ENCODE measurements at regions not wholly inside any gene's neighbourhood (a gene's known extent, or its start where the extent isn't known, plus 50 kb on each side); places are given as distances from the start of the nearest gene placed in this dataset.

GRCh38 chr1:78408810-78409209 is 82.0 kb upstream of the PTGFR start:
- H3K4me1 ChIP-seq (ENCODE audit: control insufficient read depth, insufficient read depth, low read length): no peaks in the 10 kb centered on the region
- H3K36me3 ChIP-seq (ENCODE audit: control insufficient read depth, insufficient read depth, low read length): no peaks in the 10 kb centered on the region
- H3K27ac ChIP-seq (ENCODE audit: insufficient read depth, low read depth, low read length, poor library complexity, severe bottlenecking): no peak overlapping the region
- H3K9me3 ChIP-seq (ENCODE audit: control insufficient read depth, low read length): no peaks in the 10 kb centered on the region
- WGBS, 2 experiments: 90 to 96% methylated on average over 2 of the region's 2 CpGs
- no peak overlapping the region for H3K4me3 ChIP-seq (ENCODE audit: insufficient read depth, low read depth, low read length)
- no peaks in the 10 kb centered on the region for H3K27me3 ChIP-seq (ENCODE audit: control insufficient read depth, insufficient read depth, low read length, poor library complexity, severe bottlenecking)

GRCh38 chr1:78410643-78411042 is 80.1 kb upstream of the PTGFR start:
- Histone ChIP-seq H3K9me3 (ENCODE audit: control insufficient read depth, low read length) (no peaks in the 10 kb centered on the region), H3K27me3 (ENCODE audit: control insufficient read depth, insufficient read depth, low read length, poor library complexity, severe bottlenecking) (no peaks in the 10 kb centered on the region), H3K36me3 (ENCODE audit: control insufficient read depth, insufficient read depth, low read length) (no peaks in the 10 kb centered on the region), H3K4me1 (ENCODE audit: control insufficient read depth, insufficient read depth, low read length) (no peaks in the 10 kb centered on the region), H3K27ac (ENCODE audit: insufficient read depth, low read depth, low read length, poor library complexity, severe bottlenecking) (no peak overlapping the region), H3K4me3 (ENCODE audit: insufficient read depth, low read depth, low read length) (no peak overlapping the region)
- WGBS, 2 experiments: 96 to 97% methylated on average over 2 of the region's 2 CpGs

GRCh38 chr1:78411707-78412106 is 79.1 kb upstream of the PTGFR start:
- no peak overlapping the region for H3K4me3 ChIP-seq (ENCODE audit: insufficient read depth, low read depth, low read length)
- WGBS, 2 experiments: 72 to 91% methylated on average over 1 of the region's 3 CpGs
- no peaks in the 10 kb centered on the region for H3K9me3 ChIP-seq (ENCODE audit: control insufficient read depth, low read length)
- H3K4me1 ChIP-seq (ENCODE audit: control insufficient read depth, insufficient read depth, low read length): no peaks in the 10 kb centered on the region
- H3K27ac ChIP-seq (ENCODE audit: insufficient read depth, low read depth, low read length, poor library complexity, severe bottlenecking): no peak overlapping the region
- no peaks in the 10 kb centered on the region for H3K36me3 ChIP-seq (ENCODE audit: control insufficient read depth, insufficient read depth, low read length)
- no peaks in the 10 kb centered on the region for H3K27me3 ChIP-seq (ENCODE audit: control insufficient read depth, insufficient read depth, low read length, poor library complexity, severe bottlenecking)

- Histone ChIP-seq H3K9me3 (ENCODE audit: control insufficient read depth, low read length) (no peaks in the 10 kb centered on the region), H3K27ac (ENCODE audit: insufficient read depth, low read depth, low read length, poor library complexity, severe bottlenecking) (no peak overlapping the region), H3K4me3 (ENCODE audit: insufficient read depth, low read depth, low read length) (no peak overlapping the region), H3K4me1 (ENCODE audit: control insufficient read depth, insufficient read depth, low read length) (no peaks in the 10 kb centered on the region), H3K36me3 (ENCODE audit: control insufficient read depth, insufficient read depth, low read length) (no peaks in the 10 kb centered on the region), H3K27me3 (ENCODE audit: control insufficient read depth, insufficient read depth, low read length, poor library complexity, severe bottlenecking) (no peaks in the 10 kb centered on the region)
- WGBS, 2 experiments: 100% methylated on average over 1 of the region's 1 CpG; no CpG with 5 or more reads in 1 of the 2 experiments
Measured at GRCh38 chr1:78415165-78415564, 75.6 kb upstream of the PTGFR start.

- H3K27me3 ChIP-seq (ENCODE audit: control insufficient read depth, insufficient read depth, low read length, poor library complexity, severe bottlenecking): no peaks in the 10 kb centered on the region
- H3K4me1 ChIP-seq (ENCODE audit: control insufficient read depth, insufficient read depth, low read length): no peaks in the 10 kb centered on the region
- no peaks in the 10 kb centered on the region for H3K36me3 ChIP-seq (ENCODE audit: control insufficient read depth, insufficient read depth, low read length)
- no peak overlapping the region for H3K27ac ChIP-seq (ENCODE audit: insufficient read depth, low read depth, low read length, poor library complexity, severe bottlenecking)
- no peaks in the 10 kb centered on the region for H3K9me3 ChIP-seq (ENCODE audit: control insufficient read depth, low read length)
- no peak overlapping the region for H3K4me3 ChIP-seq (ENCODE audit: insufficient read depth, low read depth, low read length)
- 92 to 95% methylated on average over 3 of the region's 3 CpGs for whole genome bisulfite sequencing, 2 experiments
Measured at GRCh38 chr1:78419309-78419708, 71.5 kb upstream of the PTGFR start.

GRCh38 chr1:78420181-78420580 is 70.6 kb upstream of the PTGFR start:
- no peaks in the 10 kb centered on the region for H3K9me3 ChIP-seq (ENCODE audit: control insufficient read depth, low read length)
- no peak overlapping the region for H3K4me3 ChIP-seq (ENCODE audit: insufficient read depth, low read depth, low read length)
- no peaks in the 10 kb centered on the region for H3K36me3 ChIP-seq (ENCODE audit: control insufficient read depth, insufficient read depth, low read length)
- H3K4me1 ChIP-seq (ENCODE audit: control insufficient read depth, insufficient read depth, low read length): no peaks in the 10 kb centered on the region
- H3K27ac ChIP-seq (ENCODE audit: insufficient read depth, low read depth, low read length, poor library complexity, severe bottlenecking): no peak overlapping the region
- no peaks in the 10 kb centered on the region for H3K27me3 ChIP-seq (ENCODE audit: control insufficient read depth, insufficient read depth, low read length, poor library complexity, severe bottlenecking)
- 100% methylated on average over 1 of the region's 3 CpGs; no CpG with 5 or more reads in 1 of the 2 experiments for WGBS, 2 experiments

GRCh38 chr1:78420688-78421087 is 70.1 kb upstream of the PTGFR start:
- no peaks in the 10 kb centered on the region for H3K27me3 ChIP-seq (ENCODE audit: control insufficient read depth, insufficient read depth, low read length, poor library complexity, severe bottlenecking)

GRCh38 chr1:78424720-78425119 is 66.1 kb upstream of the PTGFR start:
- 97 to 98% methylated on average over 2 to 5 of the region's 5 CpGs for WGBS, 2 experiments
- Histone ChIP-seq H3K4me1 (ENCODE audit: control insufficient read depth, insufficient read depth, low read length) (peaks cover 8% of the 10 kb centered on the region), H3K4me3 (ENCODE audit: insufficient read depth, low read depth, low read length) (no peak overlapping the region), H3K9me3 (ENCODE audit: control insufficient read depth, low read length) (no peaks in the 10 kb centered on the region), H3K27me3 (ENCODE audit: control insufficient read depth, insufficient read depth, low read length, poor library complexity, severe bottlenecking) (no peaks in the 10 kb centered on the region), H3K36me3 (ENCODE audit: control insufficient read depth, insufficient read depth, low read length) (no peaks in the 10 kb centered on the region), H3K27ac (ENCODE audit: insufficient read depth, low read depth, low read length, poor library complexity, severe bottlenecking) (no peak overlapping the region)

More at GRCh38 chr1:78420688-78421087, 70.1 kb upstream of the PTGFR start:
- Histone ChIP-seq H3K27ac (ENCODE audit: insufficient read depth, low read depth, low read length, poor library complexity, severe bottlenecking) (no peak overlapping the region), H3K4me1 (ENCODE audit: control insufficient read depth, insufficient read depth, low read length) (no peaks in the 10 kb centered on the region), H3K4me3 (ENCODE audit: insufficient read depth, low read depth, low read length) (no peak overlapping the region), H3K36me3 (ENCODE audit: control insufficient read depth, insufficient read depth, low read length) (no peaks in the 10 kb centered on the region), H3K9me3 (ENCODE audit: control insufficient read depth, low read length) (no peaks in the 10 kb centered on the region)

GRCh38 chr1:78426408-78426807 is 64.4 kb upstream of the PTGFR start:
- H3K36me3 ChIP-seq (ENCODE audit: control insufficient read depth, insufficient read depth, low read length): no peaks in the 10 kb centered on the region
- no peak overlapping the region for H3K4me3 ChIP-seq (ENCODE audit: insufficient read depth, low read depth, low read length)
- H3K27ac ChIP-seq (ENCODE audit: insufficient read depth, low read depth, low read length, poor library complexity, severe bottlenecking): no peak overlapping the region
- WGBS, 2 experiments: 64 to 79% methylated on average over 2 to 4 of the region's 4 CpGs
- no peaks in the 10 kb centered on the region for H3K9me3 ChIP-seq (ENCODE audit: control insufficient read depth, low read length)
- H3K27me3 ChIP-seq (ENCODE audit: control insufficient read depth, insufficient read depth, low read length, poor library complexity, severe bottlenecking): no peaks in the 10 kb centered on the region
- peaks cover 8% of the 10 kb centered on the region for H3K4me1 ChIP-seq (ENCODE audit: control insufficient read depth, insufficient read depth, low read length)

GRCh38 chr1:78427506-78427905 is 63.3 kb upstream of the PTGFR start:
- H3K4me3 ChIP-seq (ENCODE audit: insufficient read depth, low read depth, low read length): no peak overlapping the region
- WGBS, 2 experiments: 91 to 100% methylated on average over 1 to 2 of the region's 2 CpGs
- H3K4me1 ChIP-seq (ENCODE audit: control insufficient read depth, insufficient read depth, low read length): peaks cover 8% of the 10 kb centered on the region

GRCh38 chr1:78432016-78432415 is 58.8 kb upstream of the PTGFR start:
- WGBS, 2 experiments: 88% methylated on average over 1 of the region's 1 CpG; no CpG with 5 or more reads in 1 of the 2 experiments
- Histone ChIP-seq H3K27ac (ENCODE audit: insufficient read depth, low read depth, low read length, poor library complexity, severe bottlenecking) (no peak overlapping the region), H3K9me3 (ENCODE audit: control insufficient read depth, low read length) (no peaks in the 10 kb centered on the region), H3K4me1 (ENCODE audit: control insufficient read depth, insufficient read depth, low read length) (no peaks in the 10 kb centered on the region), H3K36me3 (ENCODE audit: control insufficient read depth, insufficient read depth, low read length) (no peaks in the 10 kb centered on the region), H3K4me3 (ENCODE audit: insufficient read depth, low read depth, low read length) (no peak overlapping the region), H3K27me3 (ENCODE audit: control insufficient read depth, insufficient read depth, low read length, poor library complexity, severe bottlenecking) (no peaks in the 10 kb centered on the region)

More at GRCh38 chr1:78427506-78427905, 63.3 kb upstream of the PTGFR start:
- Histone ChIP-seq H3K27ac (ENCODE audit: insufficient read depth, low read depth, low read length, poor library complexity, severe bottlenecking) (no peak overlapping the region), H3K9me3 (ENCODE audit: control insufficient read depth, low read length) (no peaks in the 10 kb centered on the region), H3K36me3 (ENCODE audit: control insufficient read depth, insufficient read depth, low read length) (no peaks in the 10 kb centered on the region), H3K27me3 (ENCODE audit: control insufficient read depth, insufficient read depth, low read length, poor library complexity, severe bottlenecking) (no peaks in the 10 kb centered on the region)

Measured in ectodermal cell (in vitro differentiated cells).